ENCODE measurements at regions not wholly inside any gene's neighbourhood (a gene's known extent, or its start where the extent isn't known, plus 50 kb on each side); places are given as distances from the start of the nearest gene placed in this dataset.

GRCh38 chr12:41856228-41856627 is 288.4 kb downstream of the GXYLT1 start:
- H3K9ac ChIP-seq (ENCODE audit: low read depth, low read length): no peak overlapping the region
- no peak overlapping the region for H3K56ac ChIP-seq (ENCODE audit: extremely low read depth, insufficient read depth, low read length)
- ChIA-PET CTCF (no interaction called here), POLR2A (ENCODE audit: unreplicated experiment) (no interaction called here)
- no peak overlapping the region for H3K14ac ChIP-seq (replicated peaks; ENCODE audit: low read depth, low read length)
- no peak overlapping the region for H2AK9ac ChIP-seq (replicated peaks; ENCODE audit: low read depth, low read length, poor library complexity)
- intact Hi-C loops (cut with micrococcal nuclease): no loop called here
- no peak for ATAC-seq (ENCODE audit: low read depth)
- no peak overlapping the region for H4K91ac ChIP-seq (ENCODE audit: insufficient read depth, low read depth, low read length)
- H3K18ac ChIP-seq (ENCODE audit: low read depth, low read length): no peak overlapping the region
- no peak overlapping the region for H3K4me3 ChIP-seq (ENCODE audit: insufficient read depth, low read depth, low read length)
- no peak overlapping the region for H2BK15ac ChIP-seq (ENCODE audit: low read depth, low read length)
- no peak overlapping the region for H3K4ac ChIP-seq (ENCODE audit: low read depth, low read length)
- dilution Hi-C loops (cut with HindIII; ENCODE audit: low sequenced_read_pairs, unreplicated experiment): no loop called here
- no peaks in the 10 kb centered on the region for H4K20me1 ChIP-seq (ENCODE audit: insufficient read depth, low read length)
- H3K9me1 ChIP-seq (ENCODE audit: insufficient read depth, low read length): no peaks in the 10 kb centered on the region
- no peak overlapping the region for H3K27ac ChIP-seq (ENCODE audit: insufficient read depth, low read length)
- H3K36me3 ChIP-seq (ENCODE audit: control insufficient read depth, insufficient read depth, low read length): no peaks in the 10 kb centered on the region
- H3K9me3 ChIP-seq (ENCODE audit: control insufficient read depth, insufficient read depth, low read length): no peaks in the 10 kb centered on the region
- no peak overlapping the region for H2BK120ac ChIP-seq (ENCODE audit: low read depth, low read length)
- H3K4me1 ChIP-seq (ENCODE audit: control insufficient read depth, insufficient read depth, low read length): no peaks in the 10 kb centered on the region
- H3K23ac ChIP-seq (ENCODE audit: low read depth, low read length): no peak overlapping the region
- no peak overlapping the region for H4K5ac ChIP-seq (ENCODE audit: low read depth, low read length)
- no CpG with 5 or more reads among the region's 3 CpGs for WGBS, 2 experiments (ENCODE audit: extremely low coverage in 2 of 2, insufficient read length in 1 of 2)
- no peak overlapping the region for H3K4me2 ChIP-seq (ENCODE audit: low read depth, low read length)
- TF ChIP-seq MXI1 (IDR thresholded peaks at IDR 0.05; ENCODE audit: borderline replicate concordance, low read depth, low read length) (no peak), SMC3 (IDR thresholded peaks at IDR 0.05; ENCODE audit: low read depth, low read length) (no peak), RFX5 (IDR thresholded peaks at IDR 0.05; ENCODE audit: low read depth, low read length) (no peak), USF2 (IDR thresholded peaks at IDR 0.05; ENCODE audit: low read depth, low read length) (no peak), BHLHE40 (IDR thresholded peaks at IDR 0.05; ENCODE audit: low read depth, low read length) (no peak), CHD1 (IDR thresholded peaks at IDR 0.05; ENCODE audit: low read depth, low read length) (no peak), NFE2L2 (IDR thresholded peaks at IDR 0.05; ENCODE audit: low read depth, low read length) (no peak), RAD21 (IDR thresholded peaks at IDR 0.05; ENCODE audit: low read length) (no peak), CTCF (conservative IDR thresholded peaks at IDR 0.05; ENCODE audit: low read depth, low read length) (no peak), MAZ (IDR thresholded peaks at IDR 0.05; ENCODE audit: borderline replicate concordance, low read depth, low read length) (no peak), RCOR1 (IDR thresholded peaks at IDR 0.05; ENCODE audit: insufficient replicate concordance, low read length) (no peak), MAFK (IDR thresholded peaks at IDR 0.05; ENCODE audit: low read depth, low read length) (no peak), POLR2A (IDR thresholded peaks at IDR 0.05; ENCODE audit: low read depth, low read length) (no peak)
- no peak for DNase-seq
- no peaks in the 10 kb centered on the region for H3K27me3 ChIP-seq (ENCODE audit: control insufficient read depth, insufficient read depth, low read length)
- H2AK5ac ChIP-seq (ENCODE audit: low read depth, low read length): no peak overlapping the region
- H2BK5ac ChIP-seq (ENCODE audit: low read depth, low read length, poor library complexity, severe bottlenecking): no peak overlapping the region
- H3K79me1 ChIP-seq (ENCODE audit: low read depth in 1 of 2, low read length in 2 of 2): no peaks in the 10 kb centered on the region
- H4K8ac ChIP-seq (ENCODE audit: low read depth in 2 of 2, low read length in 2 of 2): no peak overlapping the region
- H2BK20ac ChIP-seq (ENCODE audit: low read depth, low read length): no peak overlapping the region
- BruUV-seq (replicated peaks): no TSS peak
- in situ Hi-C loops (cut with MboI; ENCODE audit: low sequenced_read_pairs): no loop called here
- no peak overlapping the region for H2AFZ ChIP-seq (replicated peaks; ENCODE audit: low read length, poor library complexity)

Data from IMR-90 (cell line).